ENCODE measurements at regions not wholly inside any gene's neighbourhood (a gene's known extent, or its start where the extent isn't known, plus 50 kb on each side); places are given as distances from the start of the nearest gene placed in this dataset.

GRCh38 chr3:102745881-102746280, 311.1 kb downstream of the ZPLD1 start:
- TF ChIP-seq EP300 (IDR thresholded peaks at IDR 0.05), result no peak
- TF ChIP-seq POLR2A (IDR thresholded peaks at IDR 0.05), result no peak

All from sigmoid colon (tissue), 4 donors.